DND-41 (cell line): ENCODE measurements at regions not wholly inside any gene's neighbourhood (a gene's known extent, or its start where the extent isn't known, plus 50 kb on each side); places are given as distances from the start of the nearest gene placed in this dataset.

Experiments used
- CTCF ChIP-seq: IDR thresholded peaks from 2 replicates; pipeline ENCODE4 v1.5.1; 2012; ENCODE audit warnings: borderline replicate concordance, low read length, moderate library complexity, mild to moderate bottlenecking; ENCODE audit not compliant: poor library complexity, severe bottlenecking; ENCODE audit errors: extremely low read depth
- EZH2 ChIP-seq: IDR thresholded peaks from 3 replicates; pipeline ENCODE4 v1.6.1; 2012; ENCODE audit warnings: borderline replicate concordance, low read depth, mild to moderate bottlenecking, moderate library complexity, low read length, inconsistent platforms; ENCODE audit not compliant: severe bottlenecking

DNA sequence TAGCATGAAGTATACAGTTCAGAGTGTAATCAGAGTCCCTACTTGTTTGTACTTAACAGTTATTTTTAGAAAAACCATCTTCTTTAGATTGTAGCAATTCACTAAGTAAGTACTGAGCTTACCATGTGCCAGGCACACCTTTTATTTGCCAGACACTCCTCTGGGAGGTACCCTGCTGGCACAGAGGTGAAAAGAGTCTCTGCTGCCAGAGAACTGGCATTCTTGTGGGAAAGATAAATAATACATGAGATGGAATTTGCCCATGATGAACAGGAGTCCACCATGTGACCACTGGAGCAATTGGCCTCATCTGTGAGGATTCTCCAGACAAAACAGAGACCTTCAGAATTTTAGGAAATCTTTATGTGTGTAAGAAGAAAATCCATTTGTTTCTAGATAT is 199.3 kb upstream of the SLC16A7 start:
- TF ChIP-seq EZH2, result no peak
- no peak for TF ChIP-seq CTCF
